Coronary artery (tissue), 2 donors: ENCODE measurements at regions not wholly inside any gene's neighbourhood (a gene's known extent, or its start where the extent isn't known, plus 50 kb on each side); places are given as distances from the start of the nearest gene placed in this dataset.

Experiments used
- DNase-seq: peaks from one replicate; pipeline ENCODE4 v3.0.0-alpha.2; 2017; ENCODE audit warnings: low spot score
- H3K27ac ChIP-seq, 2 donors: fragments of 200-600 bp; sonication (generic); one replicate each; pipeline ENCODE4 v1.5.1; 2016 to 2019
- H3K4me3 ChIP-seq: fragments of 200-600 bp; sonication (generic); 2 replicates; pipeline ENCODE4 v1.5.1; 2016; ENCODE audit warnings: mild to moderate bottlenecking, moderate library complexity
- CTCF ChIP-seq: fragments of 200-600 bp; sonication (generic); IDR thresholded peaks from one replicate; pipeline ENCODE4 v1.5.1; 2019; ENCODE audit warnings: antibody characterized with exemption

DNA sequence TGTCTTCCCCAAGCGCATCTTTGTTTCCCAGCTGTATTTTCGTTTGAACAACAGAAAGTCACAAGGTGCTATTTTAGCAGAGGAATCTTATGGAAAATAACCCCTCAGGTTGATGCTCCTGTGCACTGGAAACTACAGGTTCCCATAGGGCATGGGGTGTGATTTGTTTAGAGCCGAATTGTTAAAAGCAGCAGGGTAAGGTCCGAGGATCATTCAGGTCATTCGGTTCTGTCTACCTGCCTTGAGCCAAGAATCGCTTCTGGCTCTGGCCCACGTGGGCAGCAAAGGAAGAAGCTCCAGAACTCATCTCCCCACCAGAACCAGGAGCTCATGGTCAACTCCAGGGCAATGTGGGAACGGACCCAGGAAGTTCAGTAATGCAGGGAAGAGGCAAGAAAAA, 116.7 kb upstream of the TPM1 start:
- no peak for TF ChIP-seq CTCF
- Histone ChIP-seq H3K4me3 (no peak overlapping the region), H3K27ac (no peak overlapping the region)
- DNase-seq = no peak

DNA sequence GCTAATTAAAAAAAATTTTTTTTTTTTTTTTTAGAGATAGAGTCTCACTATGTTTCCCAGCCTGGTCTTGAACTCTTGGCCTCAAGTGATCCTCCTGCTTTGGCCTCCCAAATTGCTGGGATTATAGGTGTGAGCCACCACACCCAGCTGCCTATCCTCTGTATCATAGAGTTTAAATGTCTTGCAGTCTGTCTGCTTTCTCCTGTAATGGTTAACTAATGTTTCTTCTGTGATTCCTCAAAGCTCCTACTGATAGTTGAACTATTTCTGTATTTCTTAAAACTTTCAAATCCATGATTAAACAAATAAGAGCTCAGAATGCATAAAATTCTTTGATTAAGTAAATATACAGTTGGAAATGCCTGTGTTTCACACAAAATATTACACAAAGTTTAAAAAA, 115.4 kb upstream of the TPM1 start:
- no peak for TF ChIP-seq CTCF
- DNase-seq = no peak
- no peak overlapping the region for H3K4me3 ChIP-seq
- H3K27ac ChIP-seq = no peak overlapping the region

DNA sequence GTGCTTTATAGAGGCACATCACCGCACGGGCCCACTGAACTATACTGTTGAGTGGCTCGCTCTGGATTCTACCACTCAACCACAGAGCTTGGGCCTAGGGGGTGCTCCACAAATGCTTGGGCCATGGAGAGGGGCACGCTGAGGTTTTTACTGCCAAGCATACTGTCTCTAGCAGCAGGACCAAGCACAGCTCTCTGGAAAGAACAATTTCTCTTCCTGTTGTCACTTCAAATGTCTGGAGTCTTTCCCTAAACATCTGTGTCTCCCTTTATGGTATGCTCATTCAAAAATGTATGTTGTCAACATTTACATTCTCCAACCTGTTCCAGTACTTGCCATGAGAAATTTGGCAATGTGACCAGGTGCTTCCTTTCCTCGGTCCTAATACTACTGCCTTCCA, 114.7 kb upstream of the TPM1 start:
- DNase-seq = no peak
- peak overlapping the region; percentile 36 to 79 for H3K27ac ChIP-seq
- no peak for TF ChIP-seq CTCF
- H3K4me3 ChIP-seq = no peak overlapping the region

GRCh38 chr15:62928242-62928999, 114.1 kb upstream of the TPM1 start:
- no peak for TF ChIP-seq CTCF
- DNase-seq = no peak
- Histone ChIP-seq H3K4me3 (no peak overlapping the region), H3K27ac (peak overlapping the region; percentile 36 to 79)

- TF ChIP-seq CTCF = no peak
- no peak overlapping the region for H3K4me3 ChIP-seq
- peak overlapping the region; percentile 36 to 79 for H3K27ac ChIP-seq
- no peak for DNase-seq
These were observed 113.6 kb upstream of the TPM1 start for GRCh38 chr15:62929000-62929357.

GRCh38 chr15:62931650-62932049, 110.9 kb upstream of the TPM1 start:
- Histone ChIP-seq H3K4me3 (no peak overlapping the region), H3K27ac (no peak overlapping the region)
- DNase-seq = no peak
- TF ChIP-seq CTCF = no peak

DNA sequence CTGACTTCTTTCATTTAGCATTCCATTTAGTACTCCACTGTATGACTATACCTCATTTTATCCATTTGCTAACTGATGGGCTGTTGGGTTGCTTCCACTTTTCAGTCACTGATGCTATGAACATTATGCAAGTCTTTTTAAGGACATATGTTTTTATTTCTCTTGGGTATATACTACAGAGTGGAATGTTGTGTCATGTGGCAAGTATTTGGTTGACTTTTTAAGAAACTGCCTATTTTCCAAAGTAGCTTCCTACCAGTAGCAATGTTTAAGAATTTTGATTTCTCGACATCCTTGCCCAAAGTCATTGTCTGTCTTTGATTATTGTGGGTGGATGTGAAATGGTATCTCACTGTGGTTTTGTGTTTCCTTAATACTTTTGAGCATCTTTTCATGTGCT, 110.1 kb upstream of the TPM1 start:
- Histone ChIP-seq H3K4me3 (no peak overlapping the region), H3K27ac (no peak overlapping the region)
- no peak for TF ChIP-seq CTCF
- no peak for DNase-seq
